ENCODE measurements at regions not wholly inside any gene's neighbourhood (a gene's known extent, or its start where the extent isn't known, plus 50 kb on each side); places are given as distances from the start of the nearest gene placed in this dataset.
"Not testable (repeated sequence)": the region's sequence is repeated elsewhere in the genome, so short reads cannot be mapped to it uniquely, and the experiment has no call there.

DNA sequence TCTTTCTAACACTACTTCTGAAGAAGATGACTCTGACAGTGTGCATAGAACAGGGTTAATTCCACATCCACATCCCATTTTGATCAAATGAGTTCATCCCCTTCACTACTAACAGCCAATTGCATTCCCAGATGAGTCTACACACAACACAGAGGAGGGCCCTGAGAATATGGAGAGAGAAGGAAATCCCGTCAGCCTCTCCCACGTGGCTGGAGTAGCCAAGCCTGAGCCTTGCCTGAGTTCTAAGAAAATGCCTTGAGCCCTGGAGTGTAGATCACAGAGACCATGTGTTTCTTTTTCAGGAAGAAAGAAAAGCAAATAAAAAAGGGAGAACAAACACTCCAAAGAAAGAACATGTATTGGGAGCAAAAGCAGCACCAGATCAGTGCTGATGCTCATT lies 1147.7 kb downstream of the TMEM121 start:
- H3K4me2 ChIP-seq (ENCODE audit: low read depth, low read length); H3K79me2 ChIP-seq (ENCODE audit: insufficient read depth, low read length); FAIRE-seq; H3K9ac ChIP-seq (ENCODE audit: insufficient read depth, low read depth, low read length); in situ Hi-C loops (cut with HindIII; ENCODE audit: extremely low pct_ligation_motif_present, low pct_unique_long_range_greater_than_20kb); CTCF ChIA-PET (ENCODE audit: low intra/inter-chr PET ratio, low total read pairs); H3K36me3 ChIP-seq (replicated peaks in 1 of 2; ENCODE audit: control insufficient read depth in 1 of 2, insufficient read depth in 2 of 2, low read length in 2 of 2); H3K4me1 ChIP-seq (ENCODE audit: insufficient read depth, low read length); ATAC-seq; H3K27ac ChIP-seq (ENCODE audit: extremely low read length, insufficient read depth, low read length); H2AFZ ChIP-seq (ENCODE audit: low read length); H3K9me3 ChIP-seq (ENCODE audit: low read length); BruUV-seq (replicated peaks); H4K20me1 ChIP-seq (ENCODE audit: insufficient read depth, low read length); DNase-seq (ENCODE audit: low spot score); H3K4me3 ChIP-seq (replicated peaks in 1 of 3; ENCODE audit: insufficient read depth in 1 of 3, low read depth in 2 of 3, low read length in 3 of 3); intact Hi-C loops (cut with micrococcal nuclease; ENCODE audit: unreplicated experiment); POLR2A ChIA-PET; H3K27me3 ChIP-seq (ENCODE audit: control insufficient read depth in 1 of 2, insufficient read depth in 2 of 2, low read length in 2 of 2): not testable (repeated sequence)
- 3% methylated on average over 2 of the region's 2 CpGs for WGBS (ENCODE audit: low lambda C conversion rate)

DNA sequence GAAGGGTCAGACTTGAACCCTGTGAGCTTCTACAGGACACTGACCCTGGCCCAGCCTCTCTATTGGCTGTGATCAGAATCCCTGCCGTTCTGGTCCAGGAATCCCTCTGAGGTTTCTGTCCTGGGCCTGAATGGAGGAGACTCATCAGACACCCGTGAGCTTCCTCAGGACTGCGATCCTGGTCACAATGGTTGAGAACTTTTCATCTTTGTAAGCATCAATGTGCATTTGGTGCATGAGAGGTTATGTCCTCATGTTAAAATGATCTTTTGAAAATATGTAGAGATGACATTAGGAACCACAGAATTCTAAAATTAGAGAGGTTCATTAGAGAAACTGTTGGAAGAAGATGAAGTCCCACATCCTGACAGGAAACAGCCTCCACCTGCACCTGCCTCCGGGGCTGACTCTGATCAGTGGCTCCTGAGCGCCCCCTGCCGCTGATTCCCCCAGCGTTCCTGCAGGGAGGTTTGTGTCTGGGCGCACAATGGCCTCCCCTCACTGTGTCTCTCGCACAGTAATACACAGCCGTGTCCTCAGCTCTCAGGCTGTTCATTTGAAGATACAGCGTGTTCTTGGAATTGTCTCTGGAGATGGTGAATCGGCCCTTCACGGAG lies 1148.2 kb downstream of the TMEM121 start:
- H2AFZ ChIP-seq (ENCODE audit: low read length); H3K79me2 ChIP-seq (ENCODE audit: insufficient read depth, low read length); BruUV-seq (replicated peaks); ATAC-seq; H4K20me1 ChIP-seq (ENCODE audit: insufficient read depth, low read length); H3K27ac ChIP-seq (ENCODE audit: extremely low read length, insufficient read depth, low read length); H3K27me3 ChIP-seq (ENCODE audit: control insufficient read depth in 1 of 2, insufficient read depth in 2 of 2, low read length in 2 of 2); H3K4me3 ChIP-seq (replicated peaks in 1 of 3; ENCODE audit: insufficient read depth in 1 of 3, low read depth in 2 of 3, low read length in 3 of 3); H3K36me3 ChIP-seq (replicated peaks in 1 of 2; ENCODE audit: control insufficient read depth in 1 of 2, insufficient read depth in 2 of 2, low read length in 2 of 2); H3K4me2 ChIP-seq (ENCODE audit: low read depth, low read length); CTCF ChIA-PET (ENCODE audit: low intra/inter-chr PET ratio, low total read pairs); H3K9me3 ChIP-seq (ENCODE audit: low read length); FAIRE-seq; H3K4me1 ChIP-seq (ENCODE audit: insufficient read depth, low read length); in situ Hi-C loops (cut with HindIII; ENCODE audit: extremely low pct_ligation_motif_present, low pct_unique_long_range_greater_than_20kb); DNase-seq (ENCODE audit: low spot score); H3K9ac ChIP-seq (ENCODE audit: insufficient read depth, low read depth, low read length); POLR2A ChIA-PET; intact Hi-C loops (cut with micrococcal nuclease; ENCODE audit: unreplicated experiment): not testable (repeated sequence)
- WGBS (ENCODE audit: low lambda C conversion rate), result 0% methylated on average over 2 of the region's 13 CpGs

DNA sequence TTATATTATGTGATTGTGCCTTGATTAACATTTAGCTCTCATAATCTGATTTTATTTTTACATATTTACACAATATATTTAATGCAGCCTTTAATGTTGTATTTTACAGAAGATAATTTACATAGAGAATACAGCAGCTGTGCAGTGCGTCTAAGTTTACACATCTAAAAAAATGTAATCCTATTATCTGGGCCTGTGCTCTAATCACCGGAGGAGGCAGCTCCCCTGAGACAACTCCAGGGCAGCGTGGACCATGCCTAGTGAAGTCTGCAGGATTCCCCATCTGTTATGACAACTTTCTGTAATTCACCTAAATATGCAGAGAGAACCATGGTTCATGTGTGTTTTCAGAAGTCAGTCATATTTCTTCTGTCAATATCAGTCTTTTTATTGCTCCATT lies 1149.3 kb downstream of the TMEM121 start:
- in situ Hi-C loops (cut with HindIII; ENCODE audit: extremely low pct_ligation_motif_present, low pct_unique_long_range_greater_than_20kb), result not testable (repeated sequence)
- 49% methylated on average over 3 of the region's 3 CpGs for WGBS (ENCODE audit: low lambda C conversion rate)

More for the DNA sequence above, 1149.3 kb downstream of the TMEM121 start:
- H3K79me2 ChIP-seq (ENCODE audit: insufficient read depth, low read length); H3K27ac ChIP-seq (ENCODE audit: extremely low read length, insufficient read depth, low read length); H3K9me3 ChIP-seq (ENCODE audit: low read length); H4K20me1 ChIP-seq (ENCODE audit: insufficient read depth, low read length); ATAC-seq; FAIRE-seq; H3K36me3 ChIP-seq (replicated peaks in 1 of 2; ENCODE audit: control insufficient read depth in 1 of 2, insufficient read depth in 2 of 2, low read length in 2 of 2); H2AFZ ChIP-seq (ENCODE audit: low read length); CTCF ChIA-PET (ENCODE audit: low intra/inter-chr PET ratio, low total read pairs); H3K4me1 ChIP-seq (ENCODE audit: insufficient read depth, low read length); H3K4me3 ChIP-seq (replicated peaks in 1 of 3; ENCODE audit: insufficient read depth in 1 of 3, low read depth in 2 of 3, low read length in 3 of 3); H3K27me3 ChIP-seq (ENCODE audit: control insufficient read depth in 1 of 2, insufficient read depth in 2 of 2, low read length in 2 of 2); BruUV-seq (replicated peaks); DNase-seq (ENCODE audit: low spot score); H3K9ac ChIP-seq (ENCODE audit: insufficient read depth, low read depth, low read length); POLR2A ChIA-PET; H3K4me2 ChIP-seq (ENCODE audit: low read depth, low read length); intact Hi-C loops (cut with micrococcal nuclease; ENCODE audit: unreplicated experiment): not testable (repeated sequence)

All from HepG2 (cell line).